GM21723 (cell line): ENCODE measurements at regions not wholly inside any gene's neighbourhood (a gene's known extent, or its start where the extent isn't known, plus 50 kb on each side); places are given as distances from the start of the nearest gene placed in this dataset.

Experiments
- ATAC-seq: cut with Tn5 transposase; IDR thresholded peaks from one replicate; pipeline ENCODE4 v1.9.1; 2021; ENCODE audit warnings: mild to moderate bottlenecking, moderate library complexity; ENCODE audit not compliant: unreplicated experiment

- no peak for ATAC-seq
Observed at GRCh38 chr19:29371251-29372090, 154.3 kb upstream of the VSTM2B start.

- no peak for ATAC-seq
Observed at GRCh38 chr19:29372091-29372415, 153.7 kb upstream of the VSTM2B start.

- no peak for ATAC-seq
Observed at GRCh38 chr19:29372461-29372860, 153.3 kb upstream of the VSTM2B start.

- no peak for ATAC-seq
Observed at GRCh38 chr19:29372921-29373797, 152.6 kb upstream of the VSTM2B start.

GRCh38 chr19:29375429-29376119 lies 150.2 kb upstream of the VSTM2B start:
- no peak for ATAC-seq

- no peak for ATAC-seq
Observed at GRCh38 chr19:29376855-29377354, 148.9 kb upstream of the VSTM2B start.

GRCh38 chr19:29378126-29378525 lies 147.7 kb upstream of the VSTM2B start:
- ATAC-seq: no peak

- no peak for ATAC-seq
Observed at GRCh38 chr19:29378543-29379080, 147.2 kb upstream of the VSTM2B start.

- ATAC-seq: no peak
Observed at GRCh38 chr19:29379257-29380021, 146.4 kb upstream of the VSTM2B start.

- no peak for ATAC-seq
Observed at GRCh38 chr19:29380581-29380980, 145.2 kb upstream of the VSTM2B start.

- ATAC-seq: no peak
Observed at GRCh38 chr19:29381353-29382203, 144.2 kb upstream of the VSTM2B start.

- no peak for ATAC-seq
Observed at GRCh38 chr19:29383696-29384095, 142.1 kb upstream of the VSTM2B start.

- ATAC-seq: no peak
Observed at GRCh38 chr19:29384656-29385055, 141.1 kb upstream of the VSTM2B start.

GRCh38 chr19:29385191-29385795 lies 140.5 kb upstream of the VSTM2B start:
- ATAC-seq: no peak

GRCh38 chr19:29386970-29387369 lies 138.8 kb upstream of the VSTM2B start:
- ATAC-seq: no peak

- ATAC-seq: no peak
Observed at GRCh38 chr19:29387586-29387985, 138.2 kb upstream of the VSTM2B start.

- no peak for ATAC-seq
Observed at GRCh38 chr19:29389495-29389894, 136.3 kb upstream of the VSTM2B start.

GRCh38 chr19:29390742-29391141 lies 135.1 kb upstream of the VSTM2B start:
- no peak for ATAC-seq

GRCh38 chr19:29393915-29394460 lies 131.8 kb upstream of the VSTM2B start:
- ATAC-seq: no peak
